ENCODE measurements at regions not wholly inside any gene's neighbourhood (a gene's known extent, or its start where the extent isn't known, plus 50 kb on each side); places are given as distances from the start of the nearest gene placed in this dataset.

GRCh38 chr16:9596788-9597187 lies 505.3 kb downstream of the HAPSTR1 start:
- TF ChIP-seq CTCF (conservative IDR thresholded peaks at IDR 0.05 in 1 of 2, IDR thresholded peaks at IDR 0.05 in 1 of 2; ENCODE audit: extremely low read depth in 1 of 2, insufficient read depth in 1 of 2, low read depth in 1 of 2, low read length in 2 of 2) (no peak), EZH2 (IDR thresholded peaks at IDR 0.05; ENCODE audit: borderline replicate concordance, low read length) (no peak)
